Trophoblast cell (in vitro differentiated cells and primary cell): ENCODE measurements at regions not wholly inside any gene's neighbourhood (a gene's known extent, or its start where the extent isn't known, plus 50 kb on each side); places are given as distances from the start of the nearest gene placed in this dataset.

Experiments used
- DNase-seq, 2 donors: peaks; one replicate each; pipeline ENCODE4 v3.0.0-alpha.2; 2016
- H2AFZ ChIP-seq: 2 replicates; pipeline ENCODE4 v1.6.1; 2013; ENCODE audit warnings: low read length, moderate library complexity, mild to moderate bottlenecking; ENCODE audit not compliant: insufficient read depth, poor library complexity
- H2AK5ac ChIP-seq: 2 replicates; pipeline ENCODE4 v1.6.1; 2013; ENCODE audit warnings: mild to moderate bottlenecking, low read length
- H2BK120ac ChIP-seq: 2 replicates; pipeline ENCODE4 v1.6.1; 2013; ENCODE audit warnings: low read length, mild to moderate bottlenecking, moderate library complexity; ENCODE audit not compliant: insufficient read depth, poor library complexity
- H2BK12ac ChIP-seq: 2 replicates; pipeline ENCODE4 v1.6.1; 2013; ENCODE audit warnings: mild to moderate bottlenecking, low read length, moderate library complexity
- H2BK5ac ChIP-seq: 2 replicates; pipeline ENCODE4 v1.6.1; 2013; ENCODE audit warnings: low read length, low read depth, moderate library complexity, mild to moderate bottlenecking; ENCODE audit not compliant: poor library complexity
- H3K14ac ChIP-seq: 2 replicates; pipeline ENCODE4 v1.6.1; 2013; ENCODE audit warnings: mild to moderate bottlenecking, low read length
- H3K18ac ChIP-seq: 2 replicates; pipeline ENCODE4 v1.6.1; 2013; ENCODE audit warnings: mild to moderate bottlenecking, low read length
- H3K23ac ChIP-seq: 2 replicates; pipeline ENCODE4 v1.6.1; 2013; ENCODE audit warnings: low read length
- H3K27ac ChIP-seq: 2 replicates; pipeline ENCODE4 v1.5.1; 2013; ENCODE audit warnings: low read depth, mild to moderate bottlenecking, inconsistent platforms, low read length, moderate library complexity
- H3K27me3 ChIP-seq: 2 replicates; pipeline ENCODE4 v1.6.1; 2013; ENCODE audit warnings: inconsistent platforms, mild to moderate bottlenecking, low read length, moderate library complexity; ENCODE audit not compliant: insufficient read depth
- H3K36me3 ChIP-seq, 2 experiments: 1 replicate in 1 of 2; 2 replicates in 1 of 2; pipeline ENCODE4 v1.6.1; 2013; ENCODE audit warnings: low read length in 2 of 2, mild to moderate bottlenecking in 2 of 2, moderate library complexity in 1 of 2; ENCODE audit not compliant: insufficient read depth in 2 of 2, control insufficient read depth in 1 of 2
- H3K4ac ChIP-seq: 2 replicates; pipeline ENCODE4 v1.6.1; 2013; ENCODE audit warnings: low read depth, mild to moderate bottlenecking, low read length, moderate library complexity
- H3K4me1 ChIP-seq, 2 experiments: 1 replicate in 1 of 2; 2 replicates in 1 of 2; pipeline ENCODE4 v1.6.1; 2013; ENCODE audit warnings: low read length in 2 of 2, mild to moderate bottlenecking in 2 of 2, moderate library complexity in 1 of 2; ENCODE audit not compliant: insufficient read depth in 2 of 2, control insufficient read depth in 1 of 2
- H3K4me2 ChIP-seq: 2 replicates; pipeline ENCODE4 v1.6.1; 2013; ENCODE audit warnings: inconsistent platforms, mild to moderate bottlenecking, low read length, moderate library complexity
- H3K4me3 ChIP-seq: 2 replicates; pipeline ENCODE4 v1.5.1; 2013; ENCODE audit warnings: mild to moderate bottlenecking, low read depth, low read length, inconsistent platforms
- H3K79me1 ChIP-seq: one replicate; pipeline ENCODE4 v1.6.1; 2013; ENCODE audit warnings: low read length
- H3K79me2 ChIP-seq: 2 replicates; pipeline ENCODE4 v1.6.1; 2013; ENCODE audit warnings: low read length, mild to moderate bottlenecking; ENCODE audit not compliant: control insufficient read depth, insufficient read depth, poor library complexity
- H3K9ac ChIP-seq: 2 replicates; pipeline ENCODE4 v1.6.1; 2013; ENCODE audit warnings: mild to moderate bottlenecking, low read length
- H3K9me3 ChIP-seq: 2 replicates; pipeline ENCODE4 v1.6.1; 2013; ENCODE audit warnings: low read depth, mild to moderate bottlenecking, control low read depth, inconsistent platforms, low read length; ENCODE audit not compliant: insufficient read depth
- H4K12ac ChIP-seq: 2 replicates; pipeline ENCODE4 v1.6.1; 2013; ENCODE audit warnings: low read depth, mild to moderate bottlenecking, low read length, moderate library complexity
- H4K8ac ChIP-seq: 2 replicates; pipeline ENCODE4 v1.6.1; 2013; ENCODE audit warnings: low read depth, mild to moderate bottlenecking, low read length, moderate library complexity
- H4K91ac ChIP-seq: one replicate; pipeline ENCODE4 v1.6.1; 2013; ENCODE audit warnings: low read depth, mild to moderate bottlenecking, low read length, moderate library complexity
- WGBS: extraction: QIAGEN DNeasy Blood & Tissue Kit; methylation state at CpG from one replicate; pipeline ENCODE4 v1.1.7; 2013; ENCODE audit warnings: missing lambda C conversion rate; ENCODE audit not compliant: insufficient read length, insufficient coverage; ENCODE audit errors: extremely low coverage; 5-methylcytosine and 5-hydroxymethylcytosine counted together

DNA sequence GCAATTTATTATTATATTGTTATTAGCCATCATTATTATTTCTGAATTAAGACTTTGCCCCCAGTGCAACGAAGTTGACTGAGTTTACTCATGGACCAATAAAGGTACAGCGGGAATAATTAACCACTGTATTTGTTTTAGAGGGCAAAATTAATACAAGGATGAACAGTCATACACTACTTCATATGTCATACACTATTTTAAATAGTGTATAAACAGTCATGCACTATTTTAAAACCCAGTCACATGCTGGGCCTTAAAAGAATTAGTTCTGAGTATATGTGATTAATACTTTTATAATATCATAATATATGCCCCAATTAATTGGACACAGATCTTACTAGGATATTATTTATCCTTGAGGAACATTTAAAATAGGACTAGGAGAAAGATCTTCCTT, 125.3 kb upstream of the NANOGP8 start:
- no peak overlapping the region for H3K27ac ChIP-seq
- no peaks in the 10 kb centered on the region for H3K79me2 ChIP-seq
- H2AFZ ChIP-seq, result no peak overlapping the region
- no peaks in the 10 kb centered on the region for H3K36me3 ChIP-seq
- H2BK5ac ChIP-seq, result no peak overlapping the region
- H3K4me1 ChIP-seq, result no peaks in the 10 kb centered on the region
- no peaks in the 10 kb centered on the region for H3K79me1 ChIP-seq
- H4K91ac ChIP-seq, result no peak overlapping the region
- no peak overlapping the region for H2AK5ac ChIP-seq
- no peak overlapping the region for H3K4me2 ChIP-seq
- H3K23ac ChIP-seq, result no peak overlapping the region
- H2BK120ac ChIP-seq, result no peak overlapping the region
- no peaks in the 10 kb centered on the region for H3K9me3 ChIP-seq
- no peak overlapping the region for H3K4ac ChIP-seq
- no peak overlapping the region for H2BK12ac ChIP-seq
- H3K14ac ChIP-seq, result no peak overlapping the region
- no peaks in the 10 kb centered on the region for H3K27me3 ChIP-seq
- no peak for DNase-seq
- no peak overlapping the region for H3K9ac ChIP-seq
- no CpG with 5 or more reads among the region's 2 CpGs for WGBS
- no peak overlapping the region for H4K8ac ChIP-seq
- H4K12ac ChIP-seq, result no peak overlapping the region
- H3K4me3 ChIP-seq, result no peak overlapping the region
- no peak overlapping the region for H3K18ac ChIP-seq

DNA sequence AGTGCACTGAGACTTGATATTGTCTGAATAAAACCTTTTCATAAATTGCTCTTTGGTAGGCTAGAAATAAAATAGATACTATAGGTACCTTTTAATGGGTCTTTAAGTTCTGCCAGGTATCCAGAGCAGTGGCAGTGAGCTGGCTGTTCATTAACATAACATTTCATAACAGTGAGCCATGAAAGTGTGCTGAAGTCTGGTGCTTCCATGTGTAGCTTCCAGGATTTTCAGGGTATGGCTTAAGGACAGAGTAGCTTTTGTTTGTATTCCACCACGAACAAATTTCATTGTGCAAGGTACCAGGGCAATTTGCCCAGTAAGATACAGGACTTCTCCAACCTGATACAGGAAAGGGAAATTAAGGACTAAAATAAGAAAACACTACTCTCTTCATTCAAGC, 124.7 kb upstream of the NANOGP8 start:
- Histone ChIP-seq H3K18ac (no peak overlapping the region), H3K79me2 (no peaks in the 10 kb centered on the region), H3K9ac (no peak overlapping the region), H3K4me2 (no peak overlapping the region), H2AFZ (no peak overlapping the region), H3K4me3 (no peak overlapping the region), H3K14ac (no peak overlapping the region), H4K12ac (no peak overlapping the region), H3K4me1 (no peaks in the 10 kb centered on the region), H3K79me1 (no peaks in the 10 kb centered on the region), H3K9me3 (no peaks in the 10 kb centered on the region), H3K27ac (no peak overlapping the region), H2BK12ac (no peak overlapping the region), H4K91ac (no peak overlapping the region), H3K27me3 (no peaks in the 10 kb centered on the region), H3K23ac (no peak overlapping the region), H4K8ac (no peak overlapping the region), H3K36me3 (no peaks in the 10 kb centered on the region), H2BK5ac (no peak overlapping the region), H3K4ac (no peak overlapping the region), H2BK120ac (no peak overlapping the region), H2AK5ac (no peak overlapping the region)
- no peak for DNase-seq
- no CpG with 5 or more reads among the region's 1 CpG for WGBS

DNA sequence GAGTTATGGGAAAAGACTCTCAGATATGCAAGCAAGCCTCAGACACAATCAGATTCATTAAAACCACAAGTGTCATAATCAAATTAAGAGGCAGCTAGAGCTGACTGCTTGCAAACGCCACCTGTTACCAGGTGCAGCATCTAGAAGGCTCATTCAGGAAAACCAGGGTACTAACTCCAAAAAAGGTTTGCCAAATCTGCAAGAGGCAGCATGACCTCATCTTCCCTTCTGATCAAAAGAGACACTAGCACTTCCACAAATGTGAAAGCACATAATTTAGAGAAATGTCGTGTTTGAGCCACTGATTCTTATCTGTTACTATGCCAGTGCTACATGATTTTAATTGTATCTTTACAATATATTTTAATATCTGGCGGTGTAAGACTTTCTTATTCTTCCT, 123.3 kb upstream of the NANOGP8 start:
- H2BK120ac ChIP-seq, result no peak overlapping the region
- H3K9me3 ChIP-seq, result no peaks in the 10 kb centered on the region
- H4K8ac ChIP-seq, result no peak overlapping the region
- no peaks in the 10 kb centered on the region for H3K36me3 ChIP-seq
- no peak overlapping the region for H3K4me3 ChIP-seq
- H3K23ac ChIP-seq, result no peak overlapping the region
- no peak overlapping the region for H2BK5ac ChIP-seq
- no CpG with 5 or more reads among the region's 3 CpGs for WGBS
- no peaks in the 10 kb centered on the region for H3K27me3 ChIP-seq
- H2AK5ac ChIP-seq, result no peak overlapping the region
- no peak overlapping the region for H3K4me2 ChIP-seq
- DNase-seq, result no peak
- H2AFZ ChIP-seq, result no peak overlapping the region
- H3K79me2 ChIP-seq, result no peaks in the 10 kb centered on the region
- H4K12ac ChIP-seq, result no peak overlapping the region
- H3K9ac ChIP-seq, result no peak overlapping the region
- H3K79me1 ChIP-seq, result no peaks in the 10 kb centered on the region
- H3K4ac ChIP-seq, result no peak overlapping the region
- no peak overlapping the region for H4K91ac ChIP-seq
- H3K14ac ChIP-seq, result no peak overlapping the region
- H2BK12ac ChIP-seq, result no peak overlapping the region
- no peaks in the 10 kb centered on the region for H3K4me1 ChIP-seq
- H3K27ac ChIP-seq, result no peak overlapping the region
- H3K18ac ChIP-seq, result no peak overlapping the region

DNA sequence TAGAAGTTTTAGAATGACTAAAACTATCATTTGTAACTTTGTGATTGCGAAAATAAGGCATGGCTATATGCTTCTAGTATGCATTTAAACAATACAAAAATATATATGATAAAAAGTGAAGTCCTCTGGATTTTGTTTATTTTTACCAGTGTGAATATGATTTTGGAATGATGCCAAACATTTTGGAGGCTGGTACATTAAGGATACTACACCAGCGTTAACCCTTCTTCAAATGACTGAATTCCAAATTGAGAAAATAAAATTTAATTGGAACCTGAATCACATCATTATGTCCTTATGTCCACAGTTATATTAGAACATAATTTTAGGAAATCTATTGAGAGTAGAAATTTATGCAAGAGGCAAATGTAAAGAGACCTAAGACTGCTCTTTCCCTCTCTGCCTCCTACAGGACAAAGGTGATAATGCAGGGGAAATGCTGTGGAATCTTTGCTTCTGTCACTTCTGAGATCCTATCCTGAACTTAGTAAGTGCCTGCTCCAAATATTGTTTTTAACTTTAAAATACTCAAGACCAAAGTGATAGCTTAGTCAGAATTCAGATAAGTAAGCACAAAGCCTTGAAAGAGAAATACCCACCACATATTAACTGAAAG, 121.1 kb upstream of the NANOGP8 start:
- H3K36me3 ChIP-seq, result no peaks in the 10 kb centered on the region
- no peaks in the 10 kb centered on the region for H3K27me3 ChIP-seq
- peak in 1 of 2 donors; percentile 44 for DNase-seq
- no peak overlapping the region for H3K4me3 ChIP-seq
- H3K79me2 ChIP-seq, result no peaks in the 10 kb centered on the region
- H3K23ac ChIP-seq, result no peak overlapping the region
- no peaks in the 10 kb centered on the region for H3K9me3 ChIP-seq
- no peak overlapping the region for H2BK120ac ChIP-seq
- H3K79me1 ChIP-seq, result no peaks in the 10 kb centered on the region
- H4K8ac ChIP-seq, result no peak overlapping the region
- no peak overlapping the region for H2AFZ ChIP-seq
- no peak overlapping the region for H2AK5ac ChIP-seq
- no peak overlapping the region for H3K4ac ChIP-seq
- H3K27ac ChIP-seq, result no peak overlapping the region
- no peaks in the 10 kb centered on the region for H3K4me1 ChIP-seq
- H3K9ac ChIP-seq, result no peak overlapping the region
- H3K18ac ChIP-seq, result no peak overlapping the region
- no peak overlapping the region for H4K91ac ChIP-seq
- WGBS, result no CpG with 5 or more reads among the region's 2 CpGs
- no peak overlapping the region for H3K4me2 ChIP-seq
- no peak overlapping the region for H3K14ac ChIP-seq
- no peak overlapping the region for H2BK12ac ChIP-seq
- no peak overlapping the region for H4K12ac ChIP-seq
- no peak overlapping the region for H2BK5ac ChIP-seq
